CD4-positive, alpha-beta T cell treated with Interleukin-1 beta for 1 hour (primary cell): ENCODE measurements at regions not wholly inside any gene's neighbourhood (a gene's known extent, or its start where the extent isn't known, plus 50 kb on each side); places are given as distances from the start of the nearest gene placed in this dataset.

ENCODE experiments used
- DNase-seq, 2 donors: peaks; one replicate each; pipeline ENCODE4 v3.0.0-alpha.2; 2020 to 2022

DNA sequence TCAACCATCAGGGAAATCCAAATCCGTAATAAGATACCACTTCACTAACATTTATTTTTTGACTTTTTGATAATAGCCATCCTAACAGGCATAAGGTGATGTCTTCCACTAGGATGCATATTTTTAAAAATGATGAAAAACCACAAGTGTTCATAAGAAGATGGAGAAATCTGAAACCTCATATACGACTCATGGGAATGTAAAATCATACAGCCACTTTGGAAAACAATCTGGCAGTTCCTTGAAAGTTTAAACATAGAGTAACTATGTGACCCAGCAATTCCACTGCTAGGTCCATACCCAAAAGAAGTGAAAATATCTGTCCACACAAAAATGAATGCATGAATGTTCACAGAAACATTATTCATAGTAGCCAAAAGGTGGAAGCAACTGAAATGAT, 431.0 kb downstream of the ENC1 start:
- DNase-seq: no peak

- no peak for DNase-seq
Measured at GRCh38 chr5:74206579-74207550, 433.7 kb downstream of the ENC1 start.

- DNase-seq: no peak
Measured at GRCh38 chr5:74205767-74206578, 434.6 kb downstream of the ENC1 start.

DNA sequence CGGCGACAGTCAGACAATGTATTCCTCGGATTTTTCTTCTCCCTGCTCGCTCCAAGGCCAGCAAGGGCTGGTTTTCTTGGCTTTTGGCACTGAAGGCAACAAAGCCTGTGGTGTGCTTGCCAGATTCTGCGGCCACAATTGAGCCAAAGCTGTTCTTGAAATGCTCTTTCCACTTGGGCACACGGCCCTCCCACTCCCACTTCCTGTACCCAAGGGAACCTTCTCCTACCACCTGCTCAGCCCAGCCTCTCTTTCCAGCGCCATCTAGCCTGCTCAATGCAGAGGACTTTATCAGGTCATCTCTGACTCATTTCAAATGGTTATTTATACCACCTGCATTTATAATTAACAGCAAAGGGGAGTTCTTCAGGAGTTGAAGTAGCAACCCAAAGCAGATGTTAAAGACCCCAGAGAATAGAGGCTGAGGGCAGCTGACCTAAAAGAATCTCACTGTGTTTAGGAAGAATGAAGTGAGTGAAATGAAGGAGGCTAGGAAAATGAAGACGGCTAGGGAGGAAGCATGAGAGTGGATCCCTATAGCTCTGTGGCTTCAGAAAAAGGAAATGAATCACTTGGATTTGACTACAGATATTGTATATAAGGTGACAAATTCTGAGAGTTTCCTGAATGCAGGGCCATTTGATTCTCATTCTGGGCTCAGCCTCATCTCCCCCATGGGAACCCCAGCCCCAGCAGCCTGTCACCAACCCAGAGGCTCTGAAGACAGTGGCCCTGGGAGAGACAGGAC, 439.0 kb downstream of the ENC1 start:
- DNase-seq: no peak

GRCh38 chr5:74200560-74200959, 440.0 kb downstream of the ENC1 start:
- DNase-seq: no peak

GRCh38 chr5:74199436-74200210, 440.9 kb downstream of the ENC1 start:
- DNase-seq: no peak

DNA sequence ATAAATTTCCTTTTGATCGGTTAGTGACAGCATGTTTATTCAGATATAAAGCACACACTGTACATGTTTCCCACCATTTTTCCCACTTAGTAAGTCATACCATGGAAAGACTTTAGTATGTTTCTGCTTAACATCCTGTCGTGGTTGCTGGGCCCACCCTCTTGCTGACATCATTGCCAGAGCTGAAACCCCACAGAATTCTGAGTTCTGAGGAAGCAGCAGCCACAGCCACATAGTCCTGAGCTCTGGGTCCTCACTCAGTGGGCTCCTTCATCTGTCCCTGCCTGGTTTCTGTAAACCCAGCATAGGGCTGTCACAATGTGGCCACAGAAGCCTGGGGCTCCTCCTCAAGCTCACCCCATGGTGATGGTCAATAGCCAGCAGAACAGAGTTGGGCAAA, 441.5 kb downstream of the ENC1 start:
- no peak for DNase-seq

DNA sequence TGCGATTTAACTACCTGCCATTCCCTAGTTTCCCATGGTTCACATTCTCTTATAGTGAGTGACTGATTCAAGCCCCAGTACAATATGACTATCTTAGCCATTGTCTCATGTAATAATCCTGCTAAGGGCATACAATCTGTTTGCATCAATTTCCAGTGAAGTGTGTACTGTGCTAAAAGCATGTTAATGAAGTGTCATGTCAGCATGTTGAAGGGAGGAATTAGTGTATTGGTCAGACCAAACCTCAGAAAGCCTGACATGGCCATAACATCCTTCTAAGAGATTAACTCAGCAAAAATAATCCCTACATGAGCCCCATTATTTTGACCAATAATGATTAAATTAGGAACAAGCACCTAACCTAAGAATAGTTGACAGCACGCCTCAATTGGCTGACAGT, 442.4 kb downstream of the ENC1 start:
- DNase-seq: no peak

DNA sequence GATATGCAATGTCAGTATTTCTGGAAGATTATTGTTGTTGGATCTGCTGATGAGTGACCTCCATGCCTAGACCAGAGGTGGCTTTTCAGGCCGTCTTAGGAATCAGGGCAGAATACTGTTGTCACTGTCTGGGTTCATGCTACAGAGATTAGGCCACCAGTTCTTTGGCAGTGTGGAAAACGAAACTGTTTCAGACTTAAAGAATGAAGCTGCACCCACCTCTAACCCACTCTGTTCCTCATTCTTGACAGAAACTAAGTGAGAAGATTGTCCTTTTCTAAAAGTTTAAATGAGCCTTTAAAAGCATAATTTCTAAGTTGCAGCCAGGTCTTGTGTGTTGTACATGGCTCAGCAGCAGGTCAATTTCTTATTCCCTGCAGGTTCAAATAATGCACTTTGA, 444.3 kb downstream of the ENC1 start:
- no peak for DNase-seq

DNA sequence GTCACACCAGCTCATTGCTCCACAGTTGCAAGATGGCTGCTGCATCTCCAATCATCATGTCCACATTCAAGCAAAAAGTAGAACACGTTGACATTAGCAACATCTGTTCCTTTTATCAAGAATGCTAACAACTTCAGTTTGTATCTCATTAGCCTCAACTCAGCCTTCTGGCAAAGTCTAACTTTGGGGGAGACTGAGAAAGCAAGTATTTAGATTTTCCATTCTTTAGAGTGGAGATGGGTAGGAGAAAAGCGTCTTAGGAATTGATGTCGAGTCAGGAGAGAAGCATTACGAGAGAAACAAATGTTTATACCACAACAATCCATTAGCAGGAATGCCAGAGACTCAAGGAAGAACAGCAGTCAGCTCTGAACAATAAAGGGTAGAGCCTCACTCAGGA, 446.3 kb downstream of the ENC1 start:
- no peak for DNase-seq

- DNase-seq: no peak
Measured at GRCh38 chr5:74192606-74193299, 447.8 kb downstream of the ENC1 start.

DNA sequence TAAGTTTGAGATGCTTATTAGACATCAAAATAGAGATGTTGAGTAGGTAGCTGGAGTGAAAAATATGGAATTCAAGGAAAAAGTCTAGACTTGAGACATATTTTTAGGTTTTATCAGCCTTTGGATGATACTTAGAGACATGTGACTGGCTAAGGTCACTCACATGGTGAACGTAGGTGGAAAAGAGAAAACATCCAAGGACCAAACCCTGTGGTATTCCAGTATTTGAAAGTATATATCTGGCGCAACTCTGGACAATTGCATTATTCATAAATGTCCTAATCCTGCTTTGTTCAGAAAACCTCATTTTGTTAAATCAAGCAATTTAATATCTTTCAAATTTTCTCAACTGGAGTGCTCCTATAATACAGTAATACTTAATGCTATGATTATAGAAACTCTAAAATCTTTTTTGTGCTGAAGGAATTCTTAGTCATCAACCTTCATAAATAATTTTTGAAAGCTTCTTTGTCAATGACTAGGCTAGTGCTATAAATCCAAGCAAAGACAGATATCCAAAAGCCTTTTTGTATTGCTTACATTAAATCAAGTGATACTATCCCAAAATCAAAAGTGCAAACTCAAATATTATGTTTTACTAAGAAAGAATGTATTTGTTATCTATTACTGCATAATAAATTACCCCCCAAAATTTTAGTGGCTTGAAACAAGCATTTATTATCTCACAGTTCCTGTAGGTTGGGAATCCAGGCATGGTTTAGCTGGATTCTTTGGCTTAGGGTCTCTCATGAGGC, 452.0 kb downstream of the ENC1 start:
- no peak for DNase-seq

DNA sequence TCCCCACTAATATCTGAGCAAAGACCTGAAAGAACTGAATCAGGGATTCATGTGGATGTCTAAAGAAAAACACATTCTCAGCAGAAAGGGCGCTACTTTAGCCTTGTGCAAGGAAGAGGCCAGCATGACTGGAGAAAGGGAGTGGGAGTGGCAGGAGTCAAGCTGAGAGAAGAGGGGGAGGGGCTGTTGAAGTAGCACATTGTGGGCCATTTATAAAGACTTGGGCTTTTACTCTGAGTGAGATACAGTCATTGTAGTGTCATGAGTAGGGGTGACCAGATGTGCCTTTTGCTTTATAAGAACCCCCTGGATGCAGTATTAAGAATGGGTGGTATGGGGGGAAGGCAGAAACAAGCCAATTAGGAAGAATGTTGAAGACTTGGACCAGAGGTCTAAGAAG, 452.8 kb downstream of the ENC1 start:
- no peak for DNase-seq

DNA sequence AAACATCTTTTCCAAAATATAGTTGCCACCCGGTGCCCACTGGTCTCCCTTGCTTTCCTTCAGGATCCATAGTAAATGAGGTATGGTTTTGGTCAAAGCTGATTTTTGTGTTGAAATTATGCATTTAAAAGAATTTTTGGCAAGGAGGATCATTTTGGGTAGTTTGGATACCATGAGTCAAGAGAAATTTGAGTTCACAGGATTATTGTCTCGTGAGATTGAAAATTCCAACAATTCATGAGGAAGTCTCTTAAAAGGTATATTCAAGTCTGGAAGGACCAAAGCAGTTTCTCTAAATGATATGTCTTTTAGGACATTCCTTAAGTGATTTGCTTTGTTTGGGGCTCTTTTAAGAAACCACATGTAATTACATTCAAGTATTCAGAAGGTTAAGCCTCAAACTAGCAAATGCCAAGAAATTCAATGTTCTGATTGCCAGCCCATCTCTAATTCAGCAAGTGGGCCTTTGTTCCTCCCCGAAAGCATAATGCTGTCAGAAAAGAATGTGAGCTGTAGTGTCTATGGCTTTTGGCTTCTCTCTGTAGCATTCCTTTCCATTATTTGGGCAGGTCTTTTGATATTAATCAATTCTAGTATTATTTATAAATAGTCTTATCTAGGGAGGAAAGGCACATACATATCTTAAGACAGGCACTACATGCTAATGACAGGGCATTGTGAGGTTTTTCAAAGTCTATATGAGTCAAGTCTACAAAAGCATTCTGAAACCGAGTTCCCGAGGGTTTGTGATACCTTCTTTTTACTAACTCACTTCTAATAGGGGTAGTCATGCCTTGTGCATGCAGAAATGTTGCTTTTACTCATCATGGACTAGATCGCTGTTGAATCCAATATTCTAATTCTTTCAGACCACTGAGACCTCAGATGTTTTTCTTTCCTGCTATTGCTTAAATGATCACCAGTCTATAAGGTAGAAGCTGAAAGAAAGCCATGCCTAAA, 453.9 kb downstream of the ENC1 start:
- no peak for DNase-seq

GRCh38 chr5:74185599-74185998, 454.9 kb downstream of the ENC1 start:
- DNase-seq: no peak

DNA sequence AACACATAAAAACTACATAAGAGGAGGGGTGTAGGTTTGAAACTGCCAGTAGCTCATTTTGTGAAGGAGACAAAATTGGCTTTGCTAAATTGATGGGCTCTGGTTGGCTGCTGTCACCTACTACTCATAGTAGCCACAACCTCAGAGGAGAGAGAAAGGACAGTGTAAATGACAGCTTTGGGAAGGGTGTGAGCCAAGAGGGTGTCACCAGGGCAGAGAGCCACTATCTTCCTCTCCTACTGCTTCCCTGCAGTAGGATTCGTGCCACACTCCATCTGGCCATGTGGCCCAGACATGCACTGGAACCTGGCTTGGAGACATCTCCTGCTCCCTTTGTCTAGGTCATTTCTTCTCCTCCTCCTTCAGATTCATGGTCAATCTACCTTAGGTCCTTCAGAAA, 455.9 kb downstream of the ENC1 start:
- DNase-seq: no peak

GRCh38 chr5:74183041-74183440, 457.5 kb downstream of the ENC1 start:
- no peak for DNase-seq

DNA sequence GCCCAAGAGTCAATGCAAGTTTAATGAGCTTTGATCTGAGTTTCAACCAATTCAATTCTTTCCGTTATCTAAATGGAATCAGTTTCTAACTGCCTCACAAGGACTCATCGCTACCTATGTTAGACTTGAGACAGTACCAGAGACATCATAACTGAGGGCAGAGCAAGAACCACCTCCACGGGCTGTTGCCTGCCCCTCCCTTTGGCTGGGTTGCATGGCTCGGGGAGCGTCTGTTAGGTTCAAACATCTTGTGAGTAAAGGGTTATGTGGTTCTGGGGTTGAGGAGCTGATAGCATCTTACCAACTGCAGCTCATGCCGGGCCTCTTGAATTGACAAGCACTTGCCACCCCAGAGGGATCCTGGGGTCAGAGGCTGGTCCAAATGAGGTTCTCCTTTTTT, 457.9 kb downstream of the ENC1 start:
- DNase-seq: no peak

GRCh38 chr5:74179701-74180100, 460.8 kb downstream of the ENC1 start:
- DNase-seq: no peak

DNA sequence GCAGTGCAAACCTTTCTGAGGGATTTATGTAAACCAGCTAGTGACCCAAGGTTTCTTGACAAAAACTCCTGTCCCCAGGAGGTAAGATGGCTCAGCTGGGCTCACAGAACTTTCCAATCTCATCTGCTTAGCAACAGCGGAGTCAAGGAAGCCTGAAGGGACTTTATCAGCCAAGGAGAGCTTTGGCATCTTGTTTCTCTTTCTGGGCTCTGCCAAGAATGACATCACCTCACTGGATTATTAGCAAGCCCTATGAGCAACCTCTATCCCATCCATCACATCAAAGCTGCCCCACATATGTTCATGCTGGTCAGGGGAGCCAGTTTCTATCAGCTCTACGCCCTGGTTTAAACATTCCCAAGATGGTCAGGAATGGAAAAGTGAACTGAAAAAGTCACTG, 461.3 kb downstream of the ENC1 start:
- DNase-seq: no peak
